ENCODE measurements at regions not wholly inside any gene's neighbourhood (a gene's known extent, or its start where the extent isn't known, plus 50 kb on each side); places are given as distances from the start of the nearest gene placed in this dataset.

DNA sequence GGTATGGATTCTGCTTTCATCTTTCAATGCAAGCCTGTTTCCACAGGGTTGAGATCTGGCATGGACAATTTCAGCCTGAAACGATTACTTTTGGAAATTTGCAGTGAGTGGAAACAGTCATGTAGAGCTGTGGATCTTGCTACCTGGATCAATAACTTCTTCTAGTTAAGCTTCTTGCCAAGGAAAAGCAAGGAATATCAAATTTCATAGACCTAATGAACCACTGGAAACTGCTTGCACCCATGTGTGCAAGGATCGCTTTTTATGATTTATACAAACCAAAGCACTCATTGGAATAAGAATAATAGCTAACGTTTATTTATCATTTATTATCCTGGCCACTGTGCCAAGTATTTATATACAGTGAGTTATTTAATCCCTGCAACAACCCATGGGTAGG, 392.8 kb downstream of the KCNRG start:
- no peaks in the 10 kb centered on the region for H3K79me1 ChIP-seq (ENCODE audit: low read depth in 1 of 2, low read length in 2 of 2)
- H3K36me3 ChIP-seq (ENCODE audit: control insufficient read depth, insufficient read depth, low read length), result no peaks in the 10 kb centered on the region
- DNase-seq, result no peak
- H2AK5ac ChIP-seq (ENCODE audit: low read depth, low read length), result no peak overlapping the region
- ATAC-seq (ENCODE audit: low read depth), result no peak
- H4K8ac ChIP-seq (ENCODE audit: low read depth in 2 of 2, low read length in 2 of 2), result no peak overlapping the region
- no peaks in the 10 kb centered on the region for H4K20me1 ChIP-seq (ENCODE audit: insufficient read depth, low read length)
- H3K18ac ChIP-seq (ENCODE audit: low read depth, low read length), result no peak overlapping the region
- H3K4ac ChIP-seq (ENCODE audit: low read depth, low read length), result no peak overlapping the region
- no peak overlapping the region for H4K91ac ChIP-seq (ENCODE audit: insufficient read depth, low read depth, low read length)
- H3K23ac ChIP-seq (ENCODE audit: low read depth, low read length), result no peak overlapping the region
- ChIA-PET CTCF (no interaction called here), POLR2A (ENCODE audit: unreplicated experiment) (no interaction called here)
- in situ Hi-C loops (cut with MboI; ENCODE audit: low sequenced_read_pairs) (no loop called here), dilution Hi-C loops (cut with HindIII; ENCODE audit: low sequenced_read_pairs, unreplicated experiment) (no loop called here), intact Hi-C loops (cut with micrococcal nuclease) (no loop called here)
- H3K9me3 ChIP-seq (ENCODE audit: control insufficient read depth, insufficient read depth, low read length), result no peaks in the 10 kb centered on the region
- no peak overlapping the region for H2BK5ac ChIP-seq (ENCODE audit: low read depth, low read length, poor library complexity, severe bottlenecking)
- no peak overlapping the region for H2BK15ac ChIP-seq (ENCODE audit: low read depth, low read length)
- no peak overlapping the region for H2BK20ac ChIP-seq (ENCODE audit: low read depth, low read length)
- no CpG with 5 or more reads among the region's 3 CpGs for WGBS, 2 experiments (ENCODE audit: extremely low coverage in 2 of 2, insufficient read length in 1 of 2)
- H3K4me3 ChIP-seq (ENCODE audit: insufficient read depth, low read depth, low read length), result no peak overlapping the region
- H4K5ac ChIP-seq (ENCODE audit: low read depth, low read length), result no peak overlapping the region
- TF ChIP-seq, protein P1, sequence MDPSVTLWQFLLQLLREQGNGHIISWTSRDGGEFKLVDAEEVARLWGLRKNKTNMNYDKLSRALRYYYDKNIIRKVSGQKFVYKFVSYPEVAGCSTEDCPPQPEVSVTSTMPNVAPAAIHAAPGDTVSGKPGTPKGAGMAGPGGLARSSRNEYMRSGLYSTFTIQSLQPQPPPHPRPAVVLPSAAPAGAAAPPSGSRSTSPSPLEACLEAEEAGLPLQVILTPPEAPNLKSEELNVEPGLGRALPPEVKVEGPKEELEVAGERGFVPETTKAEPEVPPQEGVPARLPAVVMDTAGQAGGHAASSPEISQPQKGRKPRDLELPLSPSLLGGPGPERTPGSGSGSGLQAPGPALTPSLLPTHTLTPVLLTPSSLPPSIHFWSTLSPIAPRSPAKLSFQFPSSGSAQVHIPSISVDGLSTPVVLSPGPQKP (IDR thresholded peaks at IDR 0.05; ENCODE audit: borderline replicate concordance, low read depth, low read length), result no peak
- TF ChIP-seq BHLHE40 (IDR thresholded peaks at IDR 0.05; ENCODE audit: low read depth, low read length), result no peak
- TF ChIP-seq MAZ (IDR thresholded peaks at IDR 0.05; ENCODE audit: borderline replicate concordance, low read depth, low read length), result no peak
- TF ChIP-seq CEBPB (IDR thresholded peaks at IDR 0.05; ENCODE audit: low read depth, low read length), result no peak
- TF ChIP-seq RAD21 (IDR thresholded peaks at IDR 0.05; ENCODE audit: low read length), result no peak
- no peak overlapping the region for H3K14ac ChIP-seq (replicated peaks; ENCODE audit: low read depth, low read length)
- H3K4me1 ChIP-seq (ENCODE audit: control insufficient read depth, insufficient read depth, low read length), result peaks cover 13% of the 10 kb centered on the region
- H3K56ac ChIP-seq (ENCODE audit: extremely low read depth, insufficient read depth, low read length), result no peak overlapping the region
- H3K27me3 ChIP-seq (ENCODE audit: control insufficient read depth, insufficient read depth, low read length), result no peaks in the 10 kb centered on the region; the same call in 1 of the 2 replicates
- no peak overlapping the region for H2AFZ ChIP-seq (replicated peaks; ENCODE audit: low read length, poor library complexity)
- BruUV-seq (replicated peaks), result no TSS peak
- no peak overlapping the region for H3K9ac ChIP-seq (ENCODE audit: low read depth, low read length)
- no peak overlapping the region for H3K4me2 ChIP-seq (ENCODE audit: low read depth, low read length)
- peaks cover 8% of the 10 kb centered on the region; the same call in 1 of the 2 replicates for H3K9me1 ChIP-seq (ENCODE audit: insufficient read depth, low read length)
- no peak overlapping the region for H2BK120ac ChIP-seq (ENCODE audit: low read depth, low read length)
- H2AK9ac ChIP-seq (replicated peaks; ENCODE audit: low read depth, low read length, poor library complexity), result no peak overlapping the region
- H3K27ac ChIP-seq (ENCODE audit: insufficient read depth, low read length), result no peak overlapping the region
